ENCODE measurements at regions not wholly inside any gene's neighbourhood (a gene's known extent, or its start where the extent isn't known, plus 50 kb on each side); places are given as distances from the start of the nearest gene placed in this dataset.

- Histone ChIP-seq H3K36me3 (ENCODE audit: insufficient read depth in 1 of 2, low read depth in 1 of 2) (no peaks in the 10 kb centered on the region), H3K4me3 (no peak overlapping the region), H3K27ac (no peak overlapping the region), H3K9me3 (no peaks in the 10 kb centered on the region), H3K4me1 (no peaks in the 10 kb centered on the region), H3K27me3 (ENCODE audit: insufficient read depth in 3 of 3, low read length in 2 of 3) (no peaks in the 10 kb centered on the region)
- ATAC-seq (no peak), DNase-seq (no peak)
- intact Hi-C loops (cut with DNase I): no loop called here
- TF ChIP-seq CTCF (IDR thresholded peaks at IDR 0.05): no peak
- WGBS, 3 donors: 52 to 57% (median 54%) methylated on average over 8 of the region's 8 CpGs
Observed at GRCh38 chr13:60627071-60627686, 230.2 kb downstream of the TDRD3 start.

Measured in psoas muscle (tissue), 7 donors.